ENCODE measurements at regions not wholly inside any gene's neighbourhood (a gene's known extent, or its start where the extent isn't known, plus 50 kb on each side); places are given as distances from the start of the nearest gene placed in this dataset.

- TF ChIP-seq NANOG (IDR thresholded peaks at IDR 0.05; ENCODE audit: borderline replicate concordance) = no peak
- no peak for TF ChIP-seq JUNB (IDR thresholded peaks at IDR 0.05; ENCODE audit: unreplicated experiment)
- TF ChIP-seq ZNF331 (CRISPR knock-in tag; IDR thresholded peaks at IDR 0.05; ENCODE audit: low read depth) = no peak
Observed at GRCh38 chr13:100794575-100794974, 120.0 kb upstream of the TMTC4 start (continued).

DNA sequence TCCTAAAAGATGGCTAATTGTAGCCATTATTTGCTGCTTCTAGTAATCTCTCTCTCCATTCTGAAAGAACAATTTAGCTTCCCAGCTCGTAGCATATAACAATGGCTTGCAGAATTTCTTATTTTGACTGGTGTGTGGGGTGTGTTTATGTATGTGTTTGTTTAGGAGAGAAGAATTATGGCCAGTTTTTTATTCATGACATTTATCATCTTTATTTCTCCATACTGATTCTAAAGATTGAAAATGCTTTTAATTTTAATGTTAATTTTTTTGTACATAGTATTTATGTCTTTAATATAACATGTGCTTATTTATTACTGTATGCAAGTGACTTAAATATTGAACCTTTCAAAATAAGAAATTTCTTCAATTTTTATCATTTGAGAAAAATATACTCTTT, 115.8 kb upstream of the TMTC4 start:
- peaks cover 29% of the 10 kb centered on the region for H3K36me3 Mint-ChIP-seq (ENCODE audit: low read depth)
- DNase-seq (ENCODE audit: low spot score) (no peak), ATAC-seq (no peak)
- no peaks in the 10 kb centered on the region for H4K20me1 ChIP-seq (replicated peaks; ENCODE audit: insufficient read depth)
- H3K4me3 ChIP-seq = no peak overlapping the region
- no peak overlapping the region for H3K27ac Mint-ChIP-seq
- TF ChIP-seq ETS1 (IDR thresholded peaks at IDR 0.05) (no peak), EZH2phosphoT487 (IDR thresholded peaks at IDR 0.05; ENCODE audit: unreplicated experiment) (no peak), ZNF331 (CRISPR knock-in tag; IDR thresholded peaks at IDR 0.05; ENCODE audit: low read depth) (no peak), JUNB (IDR thresholded peaks at IDR 0.05; ENCODE audit: unreplicated experiment) (no peak), POLR2AphosphoS5 (IDR thresholded peaks at IDR 0.05; ENCODE audit: low read depth) (no peak), ZNF114 (CRISPR knock-in tag; IDR thresholded peaks at IDR 0.05) (no peak), EZH2 (IDR thresholded peaks at IDR 0.05; ENCODE audit: low read depth, unreplicated experiment) (no peak), CREB1 (CRISPR knock-in tag; IDR thresholded peaks at IDR 0.05; ENCODE audit: low read depth) (no peak), STAT1 (IDR thresholded peaks at IDR 0.05; ENCODE audit: unreplicated experiment) (no peak), ZNF462 (CRISPR knock-in tag; IDR thresholded peaks at IDR 0.05) (no peak), NANOG (IDR thresholded peaks at IDR 0.05; ENCODE audit: borderline replicate concordance) (no peak), CTCF (conservative IDR thresholded peaks at IDR 0.05; ENCODE audit: low read depth in 2 of 2) (no peak), REST (IDR thresholded peaks at IDR 0.05; ENCODE audit: unreplicated experiment) (no peak)
- no peaks in the 10 kb centered on the region for H3K36me3 ChIP-seq (ENCODE audit: insufficient read depth)
- no peak overlapping the region for H3K4me2 ChIP-seq
- no peaks in the 10 kb centered on the region for H3K27me3 Mint-ChIP-seq (ENCODE audit: insufficient read depth, low read depth, poor library complexity)
- no peaks in the 10 kb centered on the region for H3F3A ChIP-seq (replicated peaks; ENCODE audit: low read depth)
- no peaks in the 10 kb centered on the region; the same call in 1 of the 2 replicates for H3K9me2 ChIP-seq (ENCODE audit: insufficient read depth)
- H3K4me1 ChIP-seq (ENCODE audit: insufficient read depth) = peaks cover 6% of the 10 kb centered on the region; the same call in 1 of the 2 replicates
- no peaks in the 10 kb centered on the region for H3K27me3 ChIP-seq (ENCODE audit: insufficient read depth)
- H3K9me3 Mint-ChIP-seq = peaks cover 46% of the 10 kb centered on the region
- H3K27ac ChIP-seq (ENCODE audit: low read depth) = no peak overlapping the region
- H3K4me1 Mint-ChIP-seq = peaks cover 5% of the 10 kb centered on the region; the same call in 2 of the 3 replicates
- H3K79me2 ChIP-seq (replicated peaks; ENCODE audit: insufficient read depth) = no peaks in the 10 kb centered on the region
- H2AFZ ChIP-seq = no peak overlapping the region
- no peak overlapping the region for H3K4me3 Mint-ChIP-seq

Measured in GM23338 (cell line).